Calu3 (cell line): ENCODE measurements at regions not wholly inside any gene's neighbourhood (a gene's known extent, or its start where the extent isn't known, plus 50 kb on each side); places are given as distances from the start of the nearest gene placed in this dataset.

Experiments used
- BruUV-seq: library from RNA; stranded (reverse); fragments of 400-500 nt; replicated peaks from 2 replicates; lab custom pipeline; 2021; lab: Mats Ljungman, UMichigan
- CTCF ChIA-PET: fragments of 300-600 bp; sonication (Branson Sonifier 250); formaldehyde crosslinking; loops from one replicate; lab custom pipeline; 2022; ENCODE audit warnings: antibody characterized with exemption; lab: Charles Lee
- DNase-seq: peaks from one replicate; pipeline ENCODE4 v3.0.0; 2022
- H3K27ac Mint-ChIP-seq: one replicate; pipeline ENCODE4 v1.8.0; 2022; ENCODE audit warnings: mixed read lengths; ENCODE audit not compliant: unreplicated experiment
- H3K27me3 Mint-ChIP-seq: one replicate; pipeline ENCODE4 v1.8.0; 2022; ENCODE audit warnings: mixed read lengths; ENCODE audit not compliant: unreplicated experiment
- H3K36me3 Mint-ChIP-seq: one replicate; pipeline ENCODE4 v1.8.0; 2022; ENCODE audit warnings: mild to moderate bottlenecking, moderate library complexity, mixed read lengths; ENCODE audit not compliant: insufficient read depth, unreplicated experiment
- H3K4me1 Mint-ChIP-seq: one replicate; pipeline ENCODE4 v1.8.0; 2022; ENCODE audit warnings: mild to moderate bottlenecking, low read depth, mixed read lengths; ENCODE audit not compliant: unreplicated experiment
- H3K4me3 Mint-ChIP-seq: one replicate; pipeline ENCODE4 v1.8.0; 2022; ENCODE audit warnings: mild to moderate bottlenecking, low read depth, moderate library complexity, mixed read lengths; ENCODE audit not compliant: unreplicated experiment
- H3K9me3 Mint-ChIP-seq: one replicate; pipeline ENCODE4 v1.8.0; 2022; ENCODE audit warnings: low read depth, mixed read lengths; ENCODE audit not compliant: unreplicated experiment
- CTCF ChIP-seq: fragments of 200-600 bp; IDR thresholded peaks from one replicate; pipeline ENCODE4 v1.8.0; 2022; ENCODE audit warnings: antibody characterized with exemption; ENCODE audit not compliant: unreplicated experiment
- intact Hi-C: fragments of 100-400 bp; cut with micrococcal nuclease; formaldehyde crosslinking; loops from one replicate; pipeline ENCODE4 v1.10.0; 2022; ENCODE audit not compliant: unreplicated experiment

- Mint-ChIP-seq H3K36me3 (no peaks in the 10 kb centered on the region), H3K27ac (no peak overlapping the region), H3K4me1 (peaks cover 8% of the 10 kb centered on the region), H3K27me3 (no peaks in the 10 kb centered on the region), H3K9me3 (no peaks in the 10 kb centered on the region), H3K4me3 (no peak overlapping the region)
- intact Hi-C loops = no loop called here
- CTCF ChIA-PET = interaction anchor here (1.3 kb wide), 1 partner anchor 14 kb away, joined by 3 read pairs; no protein-coding TSS in a partner anchor
- no peak for TF ChIP-seq CTCF
- DNase-seq = no peak
- BruUV-seq = no TSS peak
Measured at GRCh38 chr2:138435701-138436100, 65.9 kb upstream of the SPOPL start.

GRCh38 chr2:138439733-138440132, 61.8 kb upstream of the SPOPL start:
- intact Hi-C loops = no loop called here
- BruUV-seq = no TSS peak
- TF ChIP-seq CTCF = no peak
- H3K36me3 Mint-ChIP-seq = no peaks in the 10 kb centered on the region
- H3K27ac Mint-ChIP-seq = no peak overlapping the region
- no peak overlapping the region for H3K4me3 Mint-ChIP-seq
- CTCF ChIA-PET = no interaction called here
- H3K4me1 Mint-ChIP-seq = no peaks in the 10 kb centered on the region
- H3K9me3 Mint-ChIP-seq = no peaks in the 10 kb centered on the region
- DNase-seq = no peak
- H3K27me3 Mint-ChIP-seq = no peaks in the 10 kb centered on the region

GRCh38 chr2:138440759-138441158, 60.8 kb upstream of the SPOPL start:
- Mint-ChIP-seq H3K36me3 (no peaks in the 10 kb centered on the region), H3K4me1 (no peaks in the 10 kb centered on the region), H3K9me3 (no peaks in the 10 kb centered on the region), H3K27me3 (no peaks in the 10 kb centered on the region), H3K4me3 (no peak overlapping the region), H3K27ac (no peak overlapping the region)
- TF ChIP-seq CTCF = no peak
- no TSS peak for BruUV-seq
- no peak for DNase-seq
- CTCF ChIA-PET = no interaction called here
- intact Hi-C loops = no loop called here

GRCh38 chr2:138441916-138442315, 59.7 kb upstream of the SPOPL start:
- TF ChIP-seq CTCF = no peak
- Mint-ChIP-seq H3K9me3 (no peaks in the 10 kb centered on the region), H3K4me1 (no peaks in the 10 kb centered on the region), H3K36me3 (no peaks in the 10 kb centered on the region), H3K27me3 (no peaks in the 10 kb centered on the region), H3K27ac (no peak overlapping the region), H3K4me3 (no peak overlapping the region)
- DNase-seq = no peak
- CTCF ChIA-PET = no interaction called here
- intact Hi-C loops = no loop called here
- no TSS peak for BruUV-seq
